Keratinocyte (primary cell): ENCODE measurements at regions not wholly inside any gene's neighbourhood (a gene's known extent, or its start where the extent isn't known, plus 50 kb on each side); places are given as distances from the start of the nearest gene placed in this dataset.

ENCODE experiments used
- DNase-seq: peaks from one replicate; pipeline ENCODE4 v3.0.0-alpha.2; 2011; ENCODE audit warnings: low read depth, missing footprints, low spot score
- FAIRE-seq: peaks from 2 replicates; lab custom pipeline; 2011; peaks lifted over from hg19 to GRCh38; lab: Jason Lieb, UNC
- H2AFZ ChIP-seq: 2 replicates; pipeline ENCODE4 v1.6.0; 2012; ENCODE audit warnings: low read length, control low read depth, inconsistent platforms; ENCODE audit not compliant: control insufficient read depth
- H3K27ac ChIP-seq: 2 replicates; pipeline ENCODE4 v1.5.1; 2011; ENCODE audit warnings: low read length; ENCODE audit not compliant: control insufficient read depth, insufficient read depth
- H3K27me3 ChIP-seq: 3 replicates; pipeline ENCODE4 v1.6.0; 2011; ENCODE audit warnings: low read length; ENCODE audit not compliant: control insufficient read depth, insufficient read depth; ENCODE audit errors: extremely low read depth
- H3K36me3 ChIP-seq, 2 experiments: 2 replicates in 1 of 2; 3 replicates in 1 of 2; pipeline ENCODE4 v1.5.1; 2011; ENCODE audit warnings: low read length in 2 of 2, mild to moderate bottlenecking in 1 of 2; ENCODE audit not compliant: control insufficient read depth in 2 of 2, insufficient read depth in 2 of 2; ENCODE audit errors: extremely low read depth in 1 of 2
- H3K4me1 ChIP-seq: 3 replicates; pipeline ENCODE4 v1.5.1; 2011; ENCODE audit warnings: low read length; ENCODE audit not compliant: control insufficient read depth, insufficient read depth; ENCODE audit errors: extremely low read depth
- H3K4me2 ChIP-seq: 3 replicates; pipeline ENCODE4 v1.6.0; 2011; ENCODE audit warnings: low read depth, low read length; ENCODE audit not compliant: control insufficient read depth, insufficient read depth; ENCODE audit errors: extremely low read depth
- H3K4me3 ChIP-seq, 3 experiments: fragments of 200-600 bp in 1 of 3; sonication (generic) in 1 of 3; 2 replicates in 2 of 3; 3 replicates in 1 of 3; pipeline ENCODE4 v1.5.1; 2011 to 2016; ENCODE audit warnings: low read length in 3 of 3, mild to moderate bottlenecking in 3 of 3, control low read depth in 2 of 3, inconsistent platforms in 1 of 3, low read depth in 1 of 3, mixed read lengths in 1 of 3, mixed run types in 1 of 3, moderate library complexity in 1 of 3; ENCODE audit not compliant: control insufficient read depth in 2 of 3, insufficient read depth in 2 of 3; ENCODE audit errors: extremely low read depth in 1 of 3
- H3K79me2 ChIP-seq: 2 replicates; pipeline ENCODE4 v1.6.0; 2012; ENCODE audit warnings: low read length; ENCODE audit not compliant: control insufficient read depth, insufficient read depth
- H3K9ac ChIP-seq: 3 replicates; pipeline ENCODE4 v1.6.0; 2011; ENCODE audit warnings: low read length; ENCODE audit not compliant: control insufficient read depth, insufficient read depth; ENCODE audit errors: extremely low read depth
- H3K9me1 ChIP-seq: 3 replicates; pipeline ENCODE4 v1.6.0; 2011; ENCODE audit warnings: low read length; ENCODE audit not compliant: control insufficient read depth, insufficient read depth; ENCODE audit errors: extremely low read depth
- H3K9me3 ChIP-seq: 2 replicates; pipeline ENCODE4 v1.5.1; 2012; ENCODE audit warnings: low read depth, low read length; ENCODE audit not compliant: control insufficient read depth
- H4K20me1 ChIP-seq: 3 replicates; pipeline ENCODE4 v1.6.0; 2011; ENCODE audit warnings: low read length; ENCODE audit not compliant: control insufficient read depth, insufficient read depth; ENCODE audit errors: extremely low read depth
- CTCF ChIP-seq, 3 experiments: IDR thresholded peaks in 1 of 3; conservative IDR thresholded peaks in 1 of 3; optimal IDR thresholded peaks in 1 of 3; 2 replicates in 2 of 3; 3 replicates in 1 of 3; pipeline versions ENCODE3 to v1.5.1; 2011; ENCODE audit warnings: low read length in 3 of 3, mild to moderate bottlenecking in 3 of 3, moderate library complexity in 2 of 3, control low read depth in 1 of 3, inconsistent platforms in 1 of 3; ENCODE audit not compliant: insufficient read depth in 2 of 3; ENCODE audit errors: extremely low read depth in 1 of 3
- EZH2 ChIP-seq: IDR thresholded peaks from one replicate; pipeline ENCODE4 v1.6.1; 2012; ENCODE audit warnings: inconsistent platforms, mild to moderate bottlenecking, low read length, moderate library complexity
- dilution Hi-C: fragments of 300-500 bp; cut with MboI; formaldehyde crosslinking; loops from one replicate; pipeline ENCODE4 v1.7.0; 2020; ENCODE audit warnings: low sequenced_read_pairs; ENCODE audit not compliant: extremely low pct_ligation_motif_present

- H3K4me1 ChIP-seq, result no peaks in the 10 kb centered on the region
- H3K4me3 ChIP-seq, result no peak overlapping the region
- no peaks in the 10 kb centered on the region for H3K36me3 ChIP-seq
- no peak overlapping the region for H3K27ac ChIP-seq
- no peak for FAIRE-seq
- no peak for DNase-seq
- no peaks in the 10 kb centered on the region for H3K9me1 ChIP-seq
- H3K79me2 ChIP-seq, result no peaks in the 10 kb centered on the region
- H3K27me3 ChIP-seq, result no peaks in the 10 kb centered on the region
- TF ChIP-seq CTCF (optimal IDR thresholded peaks at IDR 0.05 in 1 of 3, IDR thresholded peaks at IDR 0.05 in 1 of 3, conservative IDR thresholded peaks at IDR 0.05 in 1 of 3; ENCODE audit: extremely low read depth in 1 of 3, insufficient read depth in 2 of 3, low read length in 3 of 3) (no peak), EZH2 (no peak)
- H3K9me3 ChIP-seq, result no peaks in the 10 kb centered on the region
- H4K20me1 ChIP-seq, result no peaks in the 10 kb centered on the region
- H2AFZ ChIP-seq, result no peak overlapping the region
- dilution Hi-C loops, result no loop called here
- H3K4me2 ChIP-seq, result no peak overlapping the region
- no peak overlapping the region for H3K9ac ChIP-seq
These were observed 711.7 kb upstream of the EDIL3 start for GRCh38 chr5:85096421-85096820.

GRCh38 chr5:85108471-85108870 lies 723.8 kb upstream of the EDIL3 start:
- Histone ChIP-seq H3K27me3 (no peaks in the 10 kb centered on the region), H2AFZ (no peak overlapping the region), H3K4me2 (no peak overlapping the region), H3K36me3 (no peaks in the 10 kb centered on the region), H3K79me2 (no peaks in the 10 kb centered on the region), H3K9ac (no peak overlapping the region), H3K4me3 (no peak overlapping the region), H4K20me1 (no peaks in the 10 kb centered on the region), H3K9me1 (no peaks in the 10 kb centered on the region), H3K9me3 (no peaks in the 10 kb centered on the region), H3K4me1 (no peaks in the 10 kb centered on the region), H3K27ac (no peak overlapping the region)
- no peak for TF ChIP-seq EZH2
- no peak for TF ChIP-seq CTCF (optimal IDR thresholded peaks at IDR 0.05 in 1 of 3, IDR thresholded peaks at IDR 0.05 in 1 of 3, conservative IDR thresholded peaks at IDR 0.05 in 1 of 3; ENCODE audit: extremely low read depth in 1 of 3, insufficient read depth in 2 of 3, low read length in 3 of 3)
- dilution Hi-C loops, result no loop called here
- DNase-seq, result no peak
- FAIRE-seq, result no peak
